Activated T-helper 9 cell treated with anti-CD3 and anti-CD28 coated beads, Interleukin-2, amount 50 U/mL, for 16 hours (primary cell): ENCODE measurements at regions not wholly inside any gene's neighbourhood (a gene's known extent, or its start where the extent isn't known, plus 50 kb on each side); places are given as distances from the start of the nearest gene placed in this dataset.

Source experiments
- DNase-seq: peaks from one replicate; pipeline ENCODE4 v3.0.0-alpha.2; 2020; ENCODE audit warnings: low read depth

GRCh38 chr1:34611571-34611970, 143.3 kb upstream of the GJB5 start:
- no peak for DNase-seq

DNA sequence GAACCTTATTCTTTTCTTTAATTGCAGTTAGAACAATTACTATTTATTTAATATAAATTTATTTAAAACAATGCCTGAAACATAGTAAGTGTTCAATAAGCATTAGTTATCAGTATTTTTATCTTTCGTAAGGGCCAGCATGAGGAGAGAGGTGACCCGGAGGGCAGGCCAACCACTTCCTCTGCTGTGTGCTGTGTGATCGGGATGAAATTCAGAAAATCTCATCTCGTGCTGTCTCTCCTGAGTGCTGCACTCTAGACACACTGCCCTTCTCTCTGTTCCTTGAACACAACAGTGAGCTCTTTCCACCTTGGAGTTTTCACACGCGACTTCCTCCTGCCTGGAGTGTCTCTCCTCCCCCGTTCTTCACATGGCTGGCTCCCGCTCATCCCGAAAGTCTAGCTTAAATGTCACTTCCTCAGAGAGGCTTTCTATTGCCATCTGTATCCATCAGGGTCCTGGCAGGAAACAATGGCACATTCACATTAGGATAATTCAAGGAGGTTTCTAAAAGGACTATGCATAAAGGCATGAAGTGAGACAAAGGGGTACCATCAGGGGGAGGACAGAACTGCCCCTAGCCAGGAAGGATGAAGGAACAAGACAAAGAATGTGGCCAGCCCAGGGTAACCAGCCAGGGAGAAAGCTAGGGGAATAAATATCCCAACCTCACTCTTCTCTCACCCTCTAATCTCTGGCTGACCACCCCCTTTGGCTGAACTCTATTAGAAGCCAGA, 142.6 kb upstream of the GJB5 start:
- DNase-seq, result no peak

DNA sequence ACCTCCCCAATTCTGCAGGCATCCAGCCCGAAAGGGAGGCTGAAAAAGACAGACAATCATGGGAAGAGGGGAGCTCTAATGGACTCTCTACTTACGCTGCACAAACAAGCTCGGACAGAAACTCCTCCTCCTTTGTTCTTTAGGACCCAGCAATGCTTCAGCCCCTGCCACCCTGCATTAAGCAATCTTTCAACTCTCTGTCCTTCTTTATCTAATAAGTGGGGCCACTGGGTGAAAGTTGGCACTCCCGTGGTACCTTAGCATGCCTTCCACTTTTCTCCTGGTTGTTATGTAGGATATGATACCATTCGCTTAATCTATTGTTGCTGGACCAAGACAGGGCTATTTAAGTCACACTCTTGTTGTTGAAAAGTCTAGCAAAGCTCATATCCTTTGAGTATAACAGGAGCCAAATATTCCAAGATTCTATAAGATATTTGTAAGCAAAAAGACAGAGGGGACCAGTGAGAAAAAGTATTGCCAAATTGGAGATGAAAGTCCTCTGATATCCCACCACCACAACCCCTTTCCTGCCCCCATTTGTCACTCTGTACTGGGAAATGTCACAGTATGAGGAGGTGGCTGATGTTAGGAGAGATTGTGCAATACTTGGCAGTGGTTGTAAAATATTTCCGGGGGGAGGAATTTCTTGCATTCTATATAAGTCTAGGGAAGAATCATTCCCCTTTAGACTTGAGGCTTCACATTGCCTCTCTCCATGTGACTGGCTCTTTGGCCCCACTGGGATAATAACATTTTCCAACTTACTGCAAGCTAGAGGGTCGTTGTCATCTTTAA, 137.3 kb upstream of the GJB5 start:
- no peak for DNase-seq

GRCh38 chr1:34618381-34618780, 136.5 kb upstream of the GJB5 start:
- no peak for DNase-seq

DNA sequence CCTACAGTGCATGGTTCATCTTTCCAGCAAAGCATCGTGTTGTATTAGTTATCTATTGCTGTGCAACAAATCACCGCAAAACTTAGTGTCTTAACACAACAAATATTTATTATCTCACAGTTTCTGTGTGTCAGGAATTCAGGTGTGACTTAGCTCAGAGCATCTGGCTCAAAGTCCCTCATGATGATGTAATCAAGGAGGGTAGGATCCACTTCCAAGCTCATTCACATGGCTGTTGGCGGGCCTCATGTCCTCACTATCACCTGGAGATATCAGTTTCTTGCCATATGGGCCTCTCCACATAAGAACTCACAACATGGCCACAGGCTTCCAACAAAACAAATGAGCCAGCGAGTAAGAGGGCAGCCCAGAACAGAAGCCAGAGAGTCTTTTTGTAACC, 135.6 kb upstream of the GJB5 start:
- DNase-seq, result no peak

DNA sequence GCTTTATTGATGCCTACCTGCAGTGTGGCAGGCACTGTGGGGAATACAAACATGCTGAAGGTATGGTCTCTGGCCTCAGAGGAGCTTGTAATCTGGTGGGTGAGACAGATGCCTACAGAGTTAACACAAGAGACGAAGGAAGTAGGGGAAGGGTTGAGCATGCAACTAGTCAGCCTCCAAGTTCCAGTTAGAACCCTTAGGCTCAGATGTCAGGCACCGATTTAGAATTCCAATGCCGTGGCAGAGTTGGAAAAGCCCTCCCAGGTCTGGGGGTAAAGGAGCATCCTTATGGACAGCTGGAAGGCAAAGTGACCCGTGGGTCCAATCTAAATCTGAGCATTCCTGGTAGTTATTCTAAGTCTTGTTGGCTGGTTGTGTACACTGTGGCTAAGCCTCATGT, 132.9 kb upstream of the GJB5 start:
- no peak for DNase-seq

- no peak for DNase-seq
These were observed 129.3 kb upstream of the GJB5 start for GRCh38 chr1:34625521-34626015.

GRCh38 chr1:34627465-34628240, 127.2 kb upstream of the GJB5 start:
- no peak for DNase-seq

GRCh38 chr1:34631126-34631525, 123.7 kb upstream of the GJB5 start:
- no peak for DNase-seq

DNA sequence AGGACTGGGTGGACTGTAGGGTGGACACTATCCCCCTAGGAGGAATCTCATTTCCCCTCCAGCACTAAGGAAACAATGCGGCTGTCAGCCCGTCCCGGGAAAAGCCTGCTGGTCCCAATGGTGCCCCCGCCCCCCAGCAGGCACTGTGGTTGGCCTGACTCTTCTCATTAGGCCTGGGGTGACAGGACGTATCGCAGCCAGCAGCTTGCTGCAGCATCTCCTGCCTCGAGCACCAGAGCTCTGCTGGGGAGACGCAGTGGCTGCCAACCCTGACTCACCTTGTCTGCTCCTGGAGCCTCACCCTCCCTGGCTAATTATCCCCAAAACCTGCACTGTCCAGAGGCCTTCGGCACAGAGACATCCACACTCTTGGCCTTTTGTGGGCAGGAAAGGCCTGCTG, 115.1 kb upstream of the GJB5 start:
- DNase-seq, result no peak

- DNase-seq, result no peak
These were observed 114.0 kb upstream of the GJB5 start for GRCh38 chr1:34640654-34641401.

- DNase-seq, result no peak
These were observed 112.2 kb upstream of the GJB5 start for GRCh38 chr1:34642679-34643078.

- DNase-seq, result no peak
These were observed 109.6 kb upstream of the GJB5 start for GRCh38 chr1:34645109-34645688.

DNA sequence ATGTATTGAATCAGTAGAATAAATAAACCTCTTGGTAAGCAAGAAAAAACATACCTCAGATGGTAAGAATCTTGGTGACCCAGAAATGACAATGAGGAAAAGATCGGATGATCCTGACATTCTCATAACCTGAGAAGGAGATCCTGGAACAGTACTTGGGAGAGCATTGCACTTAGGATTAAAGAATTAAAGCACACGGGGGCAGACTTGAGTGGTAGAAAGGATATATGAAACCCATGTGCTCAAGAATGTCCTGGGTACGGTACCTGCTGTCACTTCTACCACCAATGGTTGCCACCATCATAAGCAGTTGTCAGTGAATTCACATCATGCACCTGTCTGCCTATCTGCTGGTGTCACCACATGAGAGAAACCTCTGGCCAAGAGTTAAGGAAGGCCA, 108.9 kb upstream of the GJB5 start:
- no peak for DNase-seq

DNA sequence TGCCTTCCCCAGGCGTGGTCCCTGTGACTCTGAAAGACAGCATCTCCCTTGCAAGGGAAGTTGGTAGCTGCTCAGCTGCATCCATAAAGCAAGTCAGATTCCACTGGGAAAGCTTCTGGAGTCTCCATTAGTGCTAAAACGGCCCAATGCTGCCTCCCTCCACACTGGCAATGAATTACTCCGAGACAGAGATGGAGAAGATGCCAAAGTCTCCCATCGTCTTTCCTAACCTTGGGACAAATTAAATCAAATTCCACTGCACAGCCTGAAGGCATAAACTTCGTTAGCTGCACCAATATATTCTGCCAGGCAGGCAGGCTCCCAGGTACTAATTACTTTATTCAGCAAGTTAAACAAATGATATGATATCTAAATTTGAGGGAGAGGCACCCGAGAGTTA, 106.3 kb upstream of the GJB5 start:
- DNase-seq, result no peak

GRCh38 chr1:34650090-34650489, 104.8 kb upstream of the GJB5 start:
- no peak for DNase-seq

DNA sequence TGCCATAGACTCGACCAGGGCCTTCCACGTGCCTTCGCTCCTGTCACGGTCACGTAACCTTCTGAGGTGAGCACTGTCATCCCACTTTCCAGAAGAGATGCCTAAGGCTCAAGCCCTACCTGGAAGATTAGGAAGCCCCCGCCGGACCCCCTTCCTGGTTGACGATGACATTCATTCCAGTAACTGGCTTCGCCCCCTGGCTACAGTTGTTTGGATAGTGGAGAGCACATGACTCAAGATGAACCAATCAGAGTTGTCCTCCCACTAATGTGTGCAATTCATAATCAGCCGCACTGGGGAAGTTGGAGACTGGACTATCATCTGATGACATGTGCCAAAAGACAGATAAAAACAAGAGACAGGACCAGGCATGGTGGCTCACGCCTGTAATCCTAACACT, 104.0 kb upstream of the GJB5 start:
- DNase-seq, result no peak

DNA sequence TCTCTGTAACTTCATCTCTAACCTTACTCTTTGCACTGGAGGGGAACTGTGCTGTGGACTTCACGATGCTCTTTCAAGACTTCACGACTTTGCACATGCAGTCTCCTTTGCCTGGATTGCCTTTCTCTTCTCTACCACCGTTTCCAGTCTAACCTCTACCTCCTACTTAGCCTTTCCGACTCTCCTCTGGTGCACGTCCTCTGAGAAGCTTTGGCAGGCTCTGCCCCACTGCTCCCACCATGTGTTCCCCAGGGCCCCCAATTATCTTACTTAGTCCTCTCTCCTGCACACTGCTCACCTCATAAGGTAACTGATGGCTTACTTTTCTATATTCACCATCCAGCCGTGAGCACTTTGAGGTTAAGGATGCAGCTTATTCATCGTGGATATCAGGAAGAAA, 101.7 kb upstream of the GJB5 start:
- no peak for DNase-seq

GRCh38 chr1:34655206-34655874, 99.5 kb upstream of the GJB5 start:
- DNase-seq, result no peak

DNA sequence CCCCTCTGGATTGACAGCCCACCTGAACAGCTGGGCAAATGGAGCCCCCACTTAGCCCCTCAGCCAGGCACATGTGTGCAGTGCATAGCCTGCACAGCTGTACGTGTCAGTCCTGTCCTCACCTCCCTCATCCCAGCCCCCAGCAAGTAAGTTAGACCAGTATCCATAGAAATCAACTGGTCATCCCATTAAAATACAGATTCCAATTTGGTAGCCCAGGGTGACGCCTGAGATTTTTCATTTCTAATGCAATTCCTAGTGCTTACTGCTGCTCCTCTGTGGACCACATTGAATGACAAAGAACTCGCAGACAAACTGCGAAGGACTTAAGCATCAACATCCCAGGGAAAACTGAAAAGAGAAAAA, 99.0 kb upstream of the GJB5 start:
- DNase-seq, result no peak

- no peak for DNase-seq
These were observed 98.5 kb upstream of the GJB5 start for GRCh38 chr1:34656299-34656698.
